MM.1S (cell line): ENCODE measurements at regions not wholly inside any gene's neighbourhood (a gene's known extent, or its start where the extent isn't known, plus 50 kb on each side); places are given as distances from the start of the nearest gene placed in this dataset.

ENCODE experiments used
- DNase-seq: peaks from one replicate; pipeline ENCODE4 v3.0.0-alpha.2; 2015
- H2AFZ ChIP-seq: fragments of 300-600 bp; sonication (generic); 2 replicates; pipeline ENCODE4 v1.6.0; 2016; ENCODE audit warnings: antibody characterized with exemption, low read length
- H3F3A ChIP-seq: fragments of 300-600 bp; sonication (generic); 2 replicates; pipeline ENCODE4 v1.6.1; 2016; ENCODE audit warnings: mild to moderate bottlenecking, antibody characterized with exemption, low read length, moderate library complexity, mixed read lengths; ENCODE audit not compliant: insufficient read depth
- H3K27ac ChIP-seq: fragments of 300-600 bp; sonication (generic); 2 replicates; pipeline ENCODE4 v1.5.1; 2016; ENCODE audit warnings: mild to moderate bottlenecking, low read length
- H3K27me3 ChIP-seq: fragments of 300-600 bp; sonication (generic); replicated peaks from 2 replicates; pipeline ENCODE4 v1.6.0; 2016; ENCODE audit warnings: low read length; ENCODE audit not compliant: insufficient read depth
- H3K36me3 ChIP-seq: fragments of 300-600 bp; sonication (generic); replicated peaks from 2 replicates; pipeline ENCODE4 v1.6.1; 2016; ENCODE audit warnings: mild to moderate bottlenecking, low read length, mixed read lengths; ENCODE audit not compliant: insufficient read depth
- H3K4me1 ChIP-seq: fragments of 300-600 bp; sonication (generic); 2 replicates; pipeline ENCODE4 v1.6.1; 2016; ENCODE audit warnings: low read length, mixed read lengths
- H3K4me2 ChIP-seq: fragments of 300-600 bp; sonication (generic); 2 replicates; pipeline ENCODE4 v1.6.0; 2016; ENCODE audit warnings: low read depth, low read length
- H3K4me3 ChIP-seq: fragments of 300-600 bp; sonication (generic); 2 replicates; pipeline ENCODE4 v1.5.1; 2016; ENCODE audit warnings: low read length, mixed read lengths
- H3K79me2 ChIP-seq: fragments of 300-600 bp; sonication (generic); 2 replicates; pipeline ENCODE4 v1.6.1; 2016; ENCODE audit warnings: mixed run types, low read length, mixed read lengths
- H3K9ac ChIP-seq: fragments of 300-600 bp; sonication (generic); 2 replicates; pipeline ENCODE4 v1.6.1; 2016; ENCODE audit warnings: low read length, mixed read lengths
- H3K9me2 ChIP-seq: fragments of 300-600 bp; sonication (generic); replicated peaks from 2 replicates; pipeline ENCODE4 v1.6.1; 2016; ENCODE audit warnings: mild to moderate bottlenecking, low read length, mixed read lengths; ENCODE audit not compliant: insufficient read depth
- H3K9me3 ChIP-seq: fragments of 300-600 bp; sonication (generic); replicated peaks from 2 replicates; pipeline ENCODE4 v1.6.1; 2016; ENCODE audit warnings: mild to moderate bottlenecking, low read length, mixed read lengths; ENCODE audit not compliant: insufficient read depth
- H4K20me1 ChIP-seq: fragments of 300-600 bp; sonication (generic); 2 replicates; pipeline ENCODE4 v1.6.1; 2016; ENCODE audit warnings: mild to moderate bottlenecking, low read length, moderate library complexity, mixed read lengths; ENCODE audit not compliant: insufficient read depth
- CTCF ChIP-seq: fragments of 300-600 bp; sonication (generic); IDR thresholded peaks from 2 replicates; pipeline ENCODE4 v1.5.1; 2016; ENCODE audit warnings: antibody characterized with exemption, low read length, mixed read lengths
- EZH2 ChIP-seq: fragments of 300-600 bp; sonication (generic); optimal IDR thresholded peaks from 2 replicates; pipeline ENCODE3; 2017; ENCODE audit warnings: low read depth, mild to moderate bottlenecking, antibody characterized with exemption, low read length, mixed read lengths
- EZH2phosphoT487 ChIP-seq: fragments of 300-600 bp; sonication (generic); IDR thresholded peaks from 2 replicates; pipeline ENCODE4 v1.6.1; 2018; ENCODE audit warnings: antibody characterized with exemption, low read length

GRCh38 chr17:51442088-51442865, 181.9 kb downstream of the UTP18 start:
- no peak overlapping the region for H2AFZ ChIP-seq
- no peaks in the 10 kb centered on the region for H3K9me2 ChIP-seq

GRCh38 chr17:51443646-51444045, 183.3 kb downstream of the UTP18 start:
- DNase-seq = no peak
- TF ChIP-seq CTCF (no peak), EZH2 (no peak), EZH2phosphoT487 (no peak)
- H3K27me3 ChIP-seq = no peaks in the 10 kb centered on the region
- H3K79me2 ChIP-seq = no peaks in the 10 kb centered on the region
- H3K27ac ChIP-seq = no peak overlapping the region
- no peaks in the 10 kb centered on the region for H3K9me3 ChIP-seq
- H3K4me2 ChIP-seq = no peak overlapping the region
- H4K20me1 ChIP-seq = no peaks in the 10 kb centered on the region
- no peak overlapping the region for H3K9ac ChIP-seq
- no peak overlapping the region for H2AFZ ChIP-seq
- no peaks in the 10 kb centered on the region for H3K9me2 ChIP-seq
- no peaks in the 10 kb centered on the region for H3K36me3 ChIP-seq
- no peaks in the 10 kb centered on the region for H3F3A ChIP-seq
- no peaks in the 10 kb centered on the region for H3K4me1 ChIP-seq
- H3K4me3 ChIP-seq = no peak overlapping the region

More at GRCh38 chr17:51442088-51442865, 181.9 kb downstream of the UTP18 start:
- Histone ChIP-seq H3K27me3 (no peaks in the 10 kb centered on the region), H4K20me1 (no peaks in the 10 kb centered on the region), H3K79me2 (no peaks in the 10 kb centered on the region), H3K4me3 (no peak overlapping the region), H3K4me1 (no peaks in the 10 kb centered on the region), H3K36me3 (no peaks in the 10 kb centered on the region), H3F3A (no peaks in the 10 kb centered on the region), H3K27ac (no peak overlapping the region), H3K9me3 (no peaks in the 10 kb centered on the region), H3K4me2 (no peak overlapping the region), H3K9ac (no peak overlapping the region)
- no peak for DNase-seq
- no peak for TF ChIP-seq CTCF
- no peak for TF ChIP-seq EZH2phosphoT487
- TF ChIP-seq EZH2 = no peak

- no peaks in the 10 kb centered on the region for H3K9me2 ChIP-seq
- H3K9ac ChIP-seq = no peak overlapping the region
- H3K79me2 ChIP-seq = no peaks in the 10 kb centered on the region
- H3K27me3 ChIP-seq = no peaks in the 10 kb centered on the region
- no peak for DNase-seq
- H2AFZ ChIP-seq = no peak overlapping the region
- no peak overlapping the region for H3K4me3 ChIP-seq
- H3K9me3 ChIP-seq = no peaks in the 10 kb centered on the region
- no peaks in the 10 kb centered on the region for H3K4me1 ChIP-seq
- no peak overlapping the region for H3K27ac ChIP-seq
- H3F3A ChIP-seq = no peaks in the 10 kb centered on the region
- no peaks in the 10 kb centered on the region for H3K36me3 ChIP-seq
- H3K4me2 ChIP-seq = no peak overlapping the region
- no peaks in the 10 kb centered on the region for H4K20me1 ChIP-seq
- no peak for TF ChIP-seq CTCF
- TF ChIP-seq EZH2 = no peak
- no peak for TF ChIP-seq EZH2phosphoT487
Observed at GRCh38 chr17:51445946-51446345, 185.6 kb downstream of the UTP18 start.
